ENCODE measurements at regions not wholly inside any gene's neighbourhood (a gene's known extent, or its start where the extent isn't known, plus 50 kb on each side); places are given as distances from the start of the nearest gene placed in this dataset.

GRCh38 chr3:27610800-27611525 is 111.2 kb downstream of the EOMES start:
- TF ChIP-seq PBX3 (IDR thresholded peaks at IDR 0.05) (no peak), POLR2AphosphoS5 (IDR thresholded peaks at IDR 0.05; ENCODE audit: low read depth, low read length) (no peak), RCOR1 (IDR thresholded peaks at IDR 0.05; ENCODE audit: low read length) (no peak), ELF1 (IDR thresholded peaks at IDR 0.05) (no peak), NFIC (IDR thresholded peaks at IDR 0.05; ENCODE audit: borderline replicate concordance) (no peak), CTCF (IDR thresholded peaks at IDR 0.05) (no peak)
